Activated naive CD8-positive, alpha-beta T cell (primary cell): ENCODE measurements at regions not wholly inside any gene's neighbourhood (a gene's known extent, or its start where the extent isn't known, plus 50 kb on each side); places are given as distances from the start of the nearest gene placed in this dataset.
"Not testable (repeated sequence)": the region's sequence is repeated elsewhere in the genome, so short reads cannot be mapped to it uniquely, and the experiment has no call there.

Source experiments
- H3K27ac Mint-ChIP-seq: one replicate; pipeline ENCODE4 v1.8.0; 2021; ENCODE audit warnings: mixed read lengths
- H3K27me3 Mint-ChIP-seq: one replicate; pipeline ENCODE4 v1.8.0; 2021; ENCODE audit warnings: mixed read lengths
- H3K36me3 Mint-ChIP-seq: one replicate; pipeline ENCODE4 v1.8.0; 2021; ENCODE audit warnings: mixed read lengths
- H3K4me1 Mint-ChIP-seq: one replicate; pipeline ENCODE4 v1.8.0; 2021; ENCODE audit warnings: low read depth, mixed read lengths
- H3K4me3 Mint-ChIP-seq: one replicate; pipeline ENCODE4 v1.8.0; 2021; ENCODE audit warnings: mild to moderate bottlenecking, mixed read lengths
- H3K9me3 Mint-ChIP-seq: one replicate; pipeline ENCODE4 v1.8.0; 2021; ENCODE audit warnings: low read depth, mixed read lengths

DNA sequence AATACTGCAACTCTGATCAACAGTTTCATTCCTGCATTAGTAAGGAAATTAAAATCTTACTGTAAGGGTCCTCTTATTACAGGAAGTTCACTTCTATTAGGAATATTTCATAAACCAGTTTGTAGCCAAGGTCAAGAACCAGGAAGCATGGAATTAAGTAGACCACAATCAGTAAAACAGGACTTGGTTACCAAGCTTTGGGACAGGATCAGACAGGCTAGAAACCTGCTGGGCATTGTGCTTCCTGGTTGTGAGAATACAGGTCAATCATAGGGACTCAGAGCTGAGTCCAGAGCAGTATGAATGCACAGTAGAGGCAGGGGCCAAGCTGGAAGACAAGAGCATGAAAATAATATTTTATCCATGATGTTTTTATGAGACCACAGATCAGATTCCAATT is 248.0 kb downstream of the IKZF2 start:
- Mint-ChIP-seq H3K4me1 (no peaks in the 10 kb centered on the region), H3K4me3 (no peak overlapping the region), H3K9me3 (no peaks in the 10 kb centered on the region), H3K36me3 (no peaks in the 10 kb centered on the region), H3K27me3 (no peaks in the 10 kb centered on the region), H3K27ac (no peak overlapping the region)

DNA sequence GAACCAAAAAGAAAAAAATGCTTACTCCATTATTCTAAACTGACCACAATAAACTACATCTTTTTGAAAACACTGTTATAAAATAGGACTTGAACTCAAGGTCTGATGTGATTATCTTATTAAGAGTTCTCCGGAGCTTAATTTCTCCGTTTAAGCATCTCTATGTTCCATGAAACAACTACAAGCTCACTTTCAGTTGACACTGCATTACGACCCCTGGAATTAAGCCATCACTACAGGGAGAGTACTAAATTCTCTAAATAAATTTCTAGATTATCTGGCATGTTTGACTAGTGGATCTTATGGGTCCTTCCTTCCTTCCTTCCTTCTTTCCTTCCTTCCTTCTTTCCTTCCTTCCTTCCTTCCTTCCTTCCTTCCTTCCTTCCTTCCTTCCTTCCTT is 249.0 kb downstream of the IKZF2 start:
- H3K4me1 Mint-ChIP-seq: no peaks in the 10 kb centered on the region
- no peaks in the 10 kb centered on the region for H3K27me3 Mint-ChIP-seq
- H3K4me3 Mint-ChIP-seq: no peak overlapping the region
- no peaks in the 10 kb centered on the region for H3K36me3 Mint-ChIP-seq
- H3K9me3 Mint-ChIP-seq: no peaks in the 10 kb centered on the region
- no peak overlapping the region for H3K27ac Mint-ChIP-seq

DNA sequence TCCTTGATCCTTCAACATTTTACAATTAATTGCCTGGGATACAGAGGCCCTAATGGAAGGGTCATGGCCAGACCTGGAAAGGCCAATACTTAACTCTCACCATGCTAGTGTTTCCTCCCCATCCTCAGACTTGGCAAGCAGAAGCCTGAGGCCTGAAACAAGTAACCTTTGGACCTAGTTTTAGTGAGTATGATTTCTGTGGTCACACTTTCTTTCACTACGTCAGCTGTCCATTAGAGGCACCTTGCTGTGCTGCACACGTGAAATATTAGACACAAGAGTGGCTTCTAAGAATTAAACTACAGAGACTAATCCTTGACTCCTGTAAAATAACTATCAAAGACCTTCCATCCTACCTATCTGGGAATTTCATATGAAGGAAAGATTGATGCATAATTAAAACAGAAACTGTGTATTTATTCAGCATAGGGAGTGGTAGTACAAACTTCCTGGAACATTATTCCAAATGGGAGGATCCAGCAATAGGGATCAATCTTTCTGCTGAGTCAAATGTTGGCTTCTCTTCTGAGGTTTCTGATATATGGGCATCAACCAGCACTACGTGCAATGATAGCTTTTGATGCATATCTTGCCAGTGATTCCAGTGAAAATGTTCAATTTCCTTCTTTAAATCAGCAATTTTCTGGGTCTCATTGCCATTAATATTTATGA is 249.7 kb downstream of the IKZF2 start:
- no peak overlapping the region for H3K27ac Mint-ChIP-seq
- no peaks in the 10 kb centered on the region for H3K9me3 Mint-ChIP-seq
- no peak overlapping the region for H3K4me3 Mint-ChIP-seq
- no peaks in the 10 kb centered on the region for H3K36me3 Mint-ChIP-seq
- H3K27me3 Mint-ChIP-seq: no peaks in the 10 kb centered on the region
- no peaks in the 10 kb centered on the region for H3K4me1 Mint-ChIP-seq

DNA sequence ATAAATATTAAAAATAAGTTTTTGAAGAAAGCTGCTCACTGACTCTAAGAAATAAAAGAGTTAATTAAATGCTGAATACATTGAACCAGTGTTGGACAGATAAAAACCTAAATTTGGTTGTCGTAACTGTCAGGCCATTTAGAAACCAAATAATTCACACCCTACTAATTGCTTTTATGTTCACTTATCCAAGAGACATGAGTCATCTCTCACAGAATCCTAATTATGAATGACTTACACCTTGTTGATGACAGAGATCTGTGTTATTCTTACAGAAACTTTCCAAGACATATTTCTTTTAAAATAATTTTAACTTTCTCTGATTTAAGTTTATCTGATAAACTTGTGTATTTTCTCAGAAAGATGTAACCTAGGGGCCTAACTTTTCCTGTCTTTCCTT is 250.7 kb downstream of the IKZF2 start:
- no peak overlapping the region for H3K27ac Mint-ChIP-seq
- no peaks in the 10 kb centered on the region for H3K9me3 Mint-ChIP-seq
- no peak overlapping the region for H3K4me3 Mint-ChIP-seq
- H3K36me3 Mint-ChIP-seq: no peaks in the 10 kb centered on the region
- no peaks in the 10 kb centered on the region for H3K4me1 Mint-ChIP-seq
- no peaks in the 10 kb centered on the region for H3K27me3 Mint-ChIP-seq

DNA sequence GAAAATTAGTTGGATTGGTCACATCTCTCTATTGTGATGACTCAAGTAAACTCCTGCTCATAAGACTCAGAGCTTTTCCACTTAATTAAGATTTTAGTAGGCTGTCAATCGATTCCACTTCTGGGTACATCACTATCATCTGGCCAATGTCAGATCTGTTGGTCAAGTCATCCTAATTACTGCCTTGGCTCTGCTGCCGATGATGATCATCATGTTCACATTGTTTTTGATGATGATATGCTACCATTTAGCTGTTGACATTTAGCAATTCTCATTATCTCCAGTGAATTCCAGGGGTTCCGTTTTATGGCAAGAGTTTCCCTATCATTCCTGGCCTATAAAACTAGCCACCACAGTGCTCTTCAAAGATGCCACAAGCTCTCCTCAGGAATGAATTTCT is 253.4 kb downstream of the IKZF2 start:
- Mint-ChIP-seq H3K36me3 (no peaks in the 10 kb centered on the region), H3K4me1 (no peaks in the 10 kb centered on the region), H3K9me3 (no peaks in the 10 kb centered on the region), H3K27ac (no peak overlapping the region), H3K4me3 (no peak overlapping the region), H3K27me3 (no peaks in the 10 kb centered on the region)

DNA sequence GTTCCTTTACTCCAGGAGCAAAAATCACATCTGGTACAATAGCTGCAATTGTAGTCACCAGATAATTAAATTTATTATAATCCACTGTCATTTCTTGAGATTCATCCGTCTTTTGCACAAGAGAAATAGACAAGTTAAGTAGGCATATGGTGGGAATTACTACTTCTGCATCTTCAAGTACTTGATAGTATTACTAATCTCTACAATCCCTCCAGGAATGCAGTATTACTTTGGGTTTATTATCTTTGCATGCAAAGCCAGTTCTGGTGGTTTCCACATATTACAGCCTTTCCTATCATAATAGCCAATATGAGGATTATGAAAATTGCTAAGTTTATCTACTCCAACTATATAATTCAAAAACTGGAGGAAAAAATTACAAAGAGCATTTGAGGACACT is 254.1 kb downstream of the IKZF2 start:
- H3K36me3 Mint-ChIP-seq: no peaks in the 10 kb centered on the region
- H3K4me1 Mint-ChIP-seq: no peaks in the 10 kb centered on the region
- no peaks in the 10 kb centered on the region for H3K9me3 Mint-ChIP-seq
- H3K27ac Mint-ChIP-seq: no peak overlapping the region
- H3K27me3 Mint-ChIP-seq: no peaks in the 10 kb centered on the region
- H3K4me3 Mint-ChIP-seq: no peak overlapping the region

DNA sequence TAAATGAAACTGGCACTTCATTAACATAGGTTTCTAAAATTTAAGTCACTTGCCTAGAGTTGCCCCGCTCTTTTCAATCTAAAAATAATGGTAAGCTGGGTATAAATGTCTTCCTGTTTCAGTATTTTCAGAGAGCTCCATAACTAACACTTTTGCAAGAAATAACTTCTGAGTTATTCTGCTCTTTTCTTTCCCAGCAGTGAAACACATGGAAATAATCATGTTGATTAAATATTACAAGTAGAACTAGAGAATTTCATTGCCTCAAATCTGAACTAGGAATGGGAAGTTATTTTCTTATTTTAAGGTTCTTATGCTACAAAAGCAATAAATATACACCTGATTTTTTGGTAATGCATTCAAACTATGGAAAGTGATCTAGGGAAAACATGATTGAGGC is 257.4 kb downstream of the IKZF2 start:
- Mint-ChIP-seq H3K27ac (no peak overlapping the region), H3K9me3 (no peaks in the 10 kb centered on the region), H3K36me3 (no peaks in the 10 kb centered on the region)

DNA sequence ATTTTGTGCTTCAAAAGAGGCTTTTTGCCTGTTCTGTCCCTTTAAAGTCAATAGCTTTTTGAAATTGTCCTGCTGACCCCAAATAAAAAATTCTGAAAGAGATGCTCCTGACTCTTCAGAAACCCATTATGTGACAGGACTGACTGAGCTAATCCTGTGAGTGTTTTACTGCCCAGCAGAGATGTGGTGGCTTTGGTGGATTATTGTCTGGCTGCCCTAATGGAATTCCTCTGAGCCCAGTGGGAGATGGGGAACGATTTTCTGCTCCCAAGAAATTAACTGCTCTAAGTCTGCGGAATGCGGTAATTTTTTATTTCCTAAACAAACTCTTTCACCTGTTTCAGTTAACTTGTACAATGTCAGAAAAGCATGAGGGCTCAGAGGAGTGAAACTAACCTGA is 258.2 kb downstream of the IKZF2 start:
- Mint-ChIP-seq H3K36me3 (no peaks in the 10 kb centered on the region), H3K9me3 (no peaks in the 10 kb centered on the region), H3K4me1 (no peaks in the 10 kb centered on the region)

More for the DNA sequence above, 257.4 kb downstream of the IKZF2 start:
- Mint-ChIP-seq H3K27me3 (no peaks in the 10 kb centered on the region), H3K4me1 (no peaks in the 10 kb centered on the region), H3K4me3 (no peak overlapping the region)

DNA sequence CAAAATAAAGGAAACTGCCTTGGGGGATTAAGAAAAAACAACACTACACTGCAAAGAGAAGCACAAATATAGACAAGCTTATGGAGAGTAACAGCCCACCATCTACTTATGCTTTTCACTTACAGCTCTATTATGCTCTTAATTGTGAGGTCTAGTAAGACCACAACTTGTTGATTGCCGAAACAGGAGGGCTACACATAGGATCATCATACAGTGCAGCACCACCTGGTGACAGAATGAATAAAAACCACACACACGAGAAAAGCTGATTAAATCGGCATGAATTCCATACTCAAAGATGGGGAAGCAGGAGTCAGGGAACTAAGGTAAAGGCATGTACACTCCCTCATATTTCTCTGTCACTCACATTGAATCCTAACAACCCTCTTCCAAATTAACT is 259.2 kb downstream of the IKZF2 start:
- Mint-ChIP-seq H3K4me3 (no peak overlapping the region), H3K36me3 (no peaks in the 10 kb centered on the region), H3K9me3 (no peaks in the 10 kb centered on the region), H3K27ac (no peak overlapping the region), H3K27me3 (no peaks in the 10 kb centered on the region), H3K4me1 (no peaks in the 10 kb centered on the region)

More for the DNA sequence above, 258.2 kb downstream of the IKZF2 start:
- Mint-ChIP-seq H3K4me3 (no peak overlapping the region), H3K27me3 (no peaks in the 10 kb centered on the region), H3K27ac (no peak overlapping the region)

DNA sequence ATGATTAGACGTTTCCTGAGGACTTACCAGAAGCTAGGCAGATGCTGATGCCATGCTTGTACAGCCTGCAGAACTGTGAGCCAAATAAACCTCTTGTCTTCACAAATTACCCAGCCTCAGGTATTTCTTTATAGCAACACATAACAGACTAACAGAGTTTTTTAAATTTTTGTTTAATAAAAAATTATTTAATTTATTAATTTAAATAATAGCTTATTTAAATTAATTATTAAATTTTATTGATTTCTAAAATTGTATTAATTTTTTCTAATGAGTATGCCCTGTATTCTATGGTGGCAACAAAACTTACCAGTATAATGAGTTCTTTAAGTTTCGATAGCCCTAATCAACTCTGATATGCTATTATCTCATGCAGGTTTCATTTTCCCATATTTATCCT is 259.8 kb downstream of the IKZF2 start:
- no peak overlapping the region for H3K4me3 Mint-ChIP-seq
- no peaks in the 10 kb centered on the region for H3K9me3 Mint-ChIP-seq
- H3K36me3 Mint-ChIP-seq: no peaks in the 10 kb centered on the region
- H3K27ac Mint-ChIP-seq: no peak overlapping the region
- no peaks in the 10 kb centered on the region for H3K27me3 Mint-ChIP-seq
- no peaks in the 10 kb centered on the region for H3K4me1 Mint-ChIP-seq

DNA sequence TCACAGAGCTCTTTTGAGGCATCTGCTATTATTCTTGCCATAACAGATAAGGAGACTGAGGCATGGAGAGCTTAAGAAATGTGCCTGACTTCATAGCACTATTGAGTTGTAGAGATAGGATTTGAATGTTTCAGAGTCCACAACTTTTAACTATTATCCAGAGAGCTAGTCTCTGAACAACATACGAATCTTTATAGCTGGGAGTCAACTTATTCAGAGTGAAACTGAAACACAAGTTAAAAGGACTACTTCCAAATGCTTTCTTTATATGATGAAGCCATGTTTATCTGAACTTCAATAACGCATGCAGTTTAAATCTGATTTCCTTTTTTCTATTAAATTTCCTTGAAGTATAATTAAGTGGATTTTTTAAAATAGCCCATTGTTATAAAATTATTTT is 268.8 kb downstream of the IKZF2 start:
- Mint-ChIP-seq H3K27ac (no peak overlapping the region), H3K9me3 (peaks cover 9% of the 10 kb centered on the region), H3K36me3 (peaks cover 8% of the 10 kb centered on the region), H3K4me1 (no peaks in the 10 kb centered on the region), H3K4me3 (no peak overlapping the region), H3K27me3 (no peaks in the 10 kb centered on the region)

DNA sequence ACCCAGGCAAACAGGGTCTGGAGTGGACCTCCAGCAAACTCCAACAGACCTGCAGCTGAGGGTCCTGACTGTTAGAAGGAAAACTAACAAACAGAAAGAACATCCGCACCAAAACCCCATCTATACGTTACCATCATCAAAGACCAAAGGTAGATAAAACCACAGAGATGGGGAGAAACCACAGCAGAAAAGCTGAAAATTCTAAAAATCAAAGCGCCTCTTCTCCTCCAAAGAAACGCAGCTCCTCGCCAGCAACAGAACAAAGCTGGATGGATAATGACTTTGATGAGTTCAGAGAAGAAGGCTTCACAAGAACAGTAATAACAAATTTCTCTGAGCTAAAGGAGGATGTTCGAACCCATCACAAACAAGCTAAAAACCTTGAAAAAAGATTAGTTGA is 274.9 kb downstream of the IKZF2 start:
- H3K9me3 Mint-ChIP-seq, H3K36me3 Mint-ChIP-seq, H3K27me3 Mint-ChIP-seq, H3K27ac Mint-ChIP-seq, H3K4me3 Mint-ChIP-seq: not testable (repeated sequence)
- H3K4me1 Mint-ChIP-seq: peaks cover 12% of the 10 kb centered on the region

DNA sequence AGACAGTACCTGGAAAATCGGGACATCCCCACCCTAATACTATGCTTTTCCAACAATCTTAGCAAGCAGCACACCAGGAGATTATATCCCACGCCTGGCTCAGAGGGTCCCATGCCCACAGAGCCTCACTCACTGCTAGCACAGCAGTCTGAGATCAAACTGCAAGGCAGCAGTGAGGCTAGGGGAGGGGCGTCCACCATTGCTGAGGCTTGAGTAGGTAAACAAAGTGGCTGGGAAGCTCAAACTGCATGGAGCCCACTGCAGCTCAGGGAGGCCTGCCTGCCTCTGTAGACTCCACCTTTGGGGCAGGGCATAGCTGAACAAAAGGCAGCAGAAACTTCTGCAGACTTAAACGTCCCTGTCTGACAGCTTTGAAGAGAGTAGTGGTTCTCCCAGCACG is 275.5 kb downstream of the IKZF2 start:
- H3K27me3 Mint-ChIP-seq, H3K36me3 Mint-ChIP-seq, H3K9me3 Mint-ChIP-seq, H3K27ac Mint-ChIP-seq, H3K4me3 Mint-ChIP-seq: not testable (repeated sequence)
- H3K4me1 Mint-ChIP-seq: peaks cover 12% of the 10 kb centered on the region

DNA sequence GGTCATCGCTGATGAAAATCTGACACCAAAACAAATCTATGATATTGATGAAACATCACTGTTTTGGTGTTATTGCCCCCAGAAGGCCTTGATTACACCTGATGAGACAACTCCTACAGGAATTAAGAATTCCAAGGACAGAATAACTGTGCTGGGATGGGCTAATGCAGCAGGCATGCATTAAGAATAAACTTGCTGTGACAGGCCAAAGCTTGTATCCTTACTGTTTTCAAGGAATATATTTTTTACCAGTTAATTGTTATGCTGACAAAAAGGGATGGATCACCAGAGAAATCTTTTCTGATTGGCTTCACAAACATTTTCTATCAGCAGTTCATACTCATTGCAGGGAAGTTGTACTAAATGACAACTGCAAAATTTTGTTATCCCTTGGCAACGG is 278.2 kb downstream of the IKZF2 start:
- Mint-ChIP-seq H3K9me3 (peaks cover 3% of the 10 kb centered on the region), H3K27me3 (no peaks in the 10 kb centered on the region), H3K36me3 (no peaks in the 10 kb centered on the region), H3K27ac (no peak overlapping the region), H3K4me1 (peaks cover 12% of the 10 kb centered on the region), H3K4me3 (no peak overlapping the region)

DNA sequence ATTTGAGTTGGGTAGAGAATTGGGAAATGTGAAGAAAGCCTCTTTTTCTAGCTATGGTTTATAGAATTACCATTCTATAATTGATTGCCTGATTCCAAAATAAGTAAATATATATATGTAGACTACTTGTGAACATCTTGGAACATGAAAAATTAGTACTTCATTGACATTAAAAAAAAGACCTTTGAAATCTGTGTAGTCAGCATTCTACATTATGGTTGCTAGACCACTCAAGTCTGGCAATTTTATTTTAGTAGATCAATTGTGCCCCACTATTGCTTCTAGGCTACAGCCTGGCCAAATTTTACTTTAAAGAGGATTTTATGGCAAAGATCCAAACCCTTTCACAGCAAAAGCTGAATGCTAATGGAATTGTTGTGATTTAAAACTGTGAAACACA is 279.8 kb downstream of the IKZF2 start:
- H3K9me3 Mint-ChIP-seq: peaks cover 4% of the 10 kb centered on the region
- H3K36me3 Mint-ChIP-seq: no peaks in the 10 kb centered on the region
- no peak overlapping the region for H3K4me3 Mint-ChIP-seq
- H3K4me1 Mint-ChIP-seq: peaks cover 7% of the 10 kb centered on the region
- H3K27me3 Mint-ChIP-seq: no peaks in the 10 kb centered on the region
- H3K27ac Mint-ChIP-seq: no peak overlapping the region

DNA sequence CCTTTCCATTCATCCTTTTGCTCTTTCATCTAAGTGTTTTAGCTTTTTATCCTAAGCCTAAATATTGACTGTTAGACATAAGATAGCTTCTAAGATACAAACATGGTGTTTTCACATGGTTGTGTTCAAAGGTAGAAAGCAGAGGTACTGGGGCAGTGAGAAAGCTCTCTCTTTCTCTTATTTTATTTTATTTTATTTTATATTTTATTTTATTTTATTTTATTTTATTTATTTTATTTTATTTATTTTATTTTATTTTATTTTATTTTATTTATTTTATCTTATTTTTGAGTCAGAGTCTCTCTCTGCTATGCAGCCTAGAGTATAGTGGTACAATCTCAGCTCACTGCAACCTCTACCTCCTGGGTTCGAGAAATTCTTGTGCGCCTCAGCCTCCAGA is 287.2 kb downstream of the IKZF2 start:
- Mint-ChIP-seq H3K9me3 (peaks cover 20% of the 10 kb centered on the region), H3K4me1 (no peaks in the 10 kb centered on the region)

More for the DNA sequence above, 287.2 kb downstream of the IKZF2 start:
- H3K27me3 Mint-ChIP-seq: no peaks in the 10 kb centered on the region
- peaks cover 5% of the 10 kb centered on the region for H3K36me3 Mint-ChIP-seq
- no peak overlapping the region for H3K4me3 Mint-ChIP-seq
- H3K27ac Mint-ChIP-seq: no peak overlapping the region
